GM13977 (cell line): ENCODE measurements at regions not wholly inside any gene's neighbourhood (a gene's known extent, or its start where the extent isn't known, plus 50 kb on each side); places are given as distances from the start of the nearest gene placed in this dataset.

Experiments used
- DNase-seq: peaks from one replicate; pipeline ENCODE4 v3.0.0; 2012; ENCODE audit warnings: low spot score
- in situ Hi-C: fragments of 300-500 bp; cut with MboI; formaldehyde crosslinking; loops from one replicate; pipeline ENCODE4 v1.12.0; 2022; ENCODE audit warnings: low sequenced_read_pairs, low pct_unique_long_range_greater_than_20kb, mixed read lengths, inconsistent platforms; ENCODE audit not compliant: unreplicated experiment
- TF ChIP-seq, protein P1 (sequence below): IDR thresholded peaks from 2 replicates; pipeline ENCODE4 v1.5.1; 2012; ENCODE audit warnings: mild to moderate bottlenecking, control low read depth; ENCODE audit not compliant: insufficient read depth; ENCODE audit errors: extremely low read depth, missing control alignments

DNA sequence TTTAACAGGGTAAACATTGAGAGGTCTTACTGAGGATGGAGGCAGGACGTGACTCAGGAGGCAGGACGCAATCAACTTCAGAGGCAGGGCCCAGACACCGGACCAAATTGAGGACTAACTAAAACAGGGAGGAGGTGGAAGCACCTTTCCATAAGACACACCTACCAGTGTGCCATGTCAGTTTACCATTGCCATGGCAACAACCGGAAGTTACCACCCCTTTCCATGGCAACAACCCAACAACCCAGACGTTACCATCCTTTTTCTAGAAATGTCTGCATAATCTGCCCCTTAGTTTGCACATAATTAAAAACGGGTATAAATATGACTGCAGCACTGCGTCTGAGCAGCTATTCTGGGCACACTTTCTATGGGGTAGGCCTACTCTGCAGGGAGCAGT lies 53.5 kb upstream of the SOX21 start:
- TF ChIP-seq, protein P1, sequence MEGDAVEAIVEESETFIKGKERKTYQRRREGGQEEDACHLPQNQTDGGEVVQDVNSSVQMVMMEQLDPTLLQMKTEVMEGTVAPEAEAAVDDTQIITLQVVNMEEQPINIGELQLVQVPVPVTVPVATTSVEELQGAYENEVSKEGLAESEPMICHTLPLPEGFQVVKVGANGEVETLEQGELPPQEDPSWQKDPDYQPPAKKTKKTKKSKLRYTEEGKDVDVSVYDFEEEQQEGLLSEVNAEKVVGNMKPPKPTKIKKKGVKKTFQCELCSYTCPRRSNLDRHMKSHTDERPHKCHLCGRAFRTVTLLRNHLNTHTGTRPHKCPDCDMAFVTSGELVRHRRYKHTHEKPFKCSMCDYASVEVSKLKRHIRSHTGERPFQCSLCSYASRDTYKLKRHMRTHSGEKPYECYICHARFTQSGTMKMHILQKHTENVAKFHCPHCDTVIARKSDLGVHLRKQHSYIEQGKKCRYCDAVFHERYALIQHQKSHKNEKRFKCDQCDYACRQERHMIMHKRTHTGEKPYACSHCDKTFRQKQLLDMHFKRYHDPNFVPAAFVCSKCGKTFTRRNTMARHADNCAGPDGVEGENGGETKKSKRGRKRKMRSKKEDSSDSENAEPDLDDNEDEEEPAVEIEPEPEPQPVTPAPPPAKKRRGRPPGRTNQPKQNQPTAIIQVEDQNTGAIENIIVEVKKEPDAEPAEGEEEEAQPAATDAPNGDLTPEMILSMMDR: no peak
- no peak for DNase-seq
- in situ Hi-C loops: no loop called here

DNA sequence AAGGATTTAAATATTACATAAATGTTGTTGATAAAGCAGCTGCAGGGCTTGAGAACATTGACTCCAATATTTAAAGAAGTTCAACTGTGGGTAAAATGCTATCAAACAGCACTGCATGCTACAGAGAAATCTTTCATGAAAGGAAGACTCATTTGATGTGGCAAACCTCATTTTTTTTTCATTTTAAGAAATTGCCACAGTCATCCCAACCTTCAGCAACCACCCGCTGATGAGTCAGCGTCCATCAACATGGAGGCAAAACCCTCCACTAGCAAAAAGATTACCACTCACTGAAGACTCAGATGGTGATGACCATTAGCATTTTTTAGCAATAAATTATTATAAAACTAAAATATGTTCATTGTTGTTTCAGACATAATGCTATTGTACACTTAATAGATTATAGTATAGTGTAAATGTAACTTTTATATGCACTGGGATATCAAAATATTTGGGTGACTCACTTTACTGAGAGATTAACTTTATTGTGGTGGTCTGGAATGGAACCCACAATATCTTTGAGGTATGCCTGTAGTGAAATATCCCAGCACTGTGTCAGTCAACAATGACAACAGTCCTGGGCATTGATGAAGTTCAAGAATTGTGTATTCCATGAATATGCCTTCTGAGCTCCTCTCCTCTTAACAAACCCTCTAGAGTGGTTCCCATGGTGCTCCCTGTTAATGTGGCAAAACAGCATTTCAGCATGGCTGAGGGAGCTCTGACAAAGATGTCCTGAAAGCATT lies 52.4 kb upstream of the SOX21 start:
- DNase-seq: no peak
- TF ChIP-seq, protein P1: no peak
- in situ Hi-C loops: no loop called here
